NCI-H1930 (cell line): ENCODE measurements at regions not wholly inside any gene's neighbourhood (a gene's known extent, or its start where the extent isn't known, plus 50 kb on each side); places are given as distances from the start of the nearest gene placed in this dataset.

Source experiments
- DNase-seq, 2 experiments: peaks; one replicate each; lab custom pipeline; 2025; lab: John Stamatoyannopoulos, UW

DNA sequence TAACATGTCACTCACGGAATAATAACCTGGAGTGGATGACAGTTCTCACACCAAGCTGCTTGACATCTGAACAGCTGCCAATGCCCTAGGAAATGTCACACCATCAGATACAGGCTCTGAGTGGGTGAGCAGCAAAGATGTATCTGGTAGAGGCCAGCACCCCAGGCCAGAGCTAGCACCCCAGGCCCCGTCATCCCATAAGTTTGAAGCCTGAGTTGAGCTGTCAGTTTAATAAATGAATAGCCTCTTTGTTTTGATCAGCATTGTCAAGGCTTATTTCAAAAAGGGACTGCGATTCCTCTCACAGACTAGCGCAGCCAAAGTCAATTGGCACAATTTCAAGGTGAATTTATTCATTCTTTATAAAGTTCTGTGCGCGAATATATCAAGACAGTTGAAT lies 1327.1 kb downstream of the MAT2B start:
- DNase-seq: no peak

- DNase-seq: no peak
Measured at GRCh38 chr5:164844348-164844747, 1338.9 kb downstream of the MAT2B start.

GRCh38 chr5:164860896-164861295 lies 1355.5 kb downstream of the MAT2B start:
- no peak for DNase-seq

GRCh38 chr5:164861610-164862009 lies 1356.2 kb downstream of the MAT2B start:
- no peak for DNase-seq

- no peak for DNase-seq
Measured at GRCh38 chr5:164868761-164869160, 1363.3 kb downstream of the MAT2B start.

- no peak for DNase-seq
Measured at GRCh38 chr5:164869325-164869724, 1363.9 kb downstream of the MAT2B start.

- no peak for DNase-seq
Measured at GRCh38 chr5:164876793-164877192, 1371.4 kb downstream of the MAT2B start.

DNA sequence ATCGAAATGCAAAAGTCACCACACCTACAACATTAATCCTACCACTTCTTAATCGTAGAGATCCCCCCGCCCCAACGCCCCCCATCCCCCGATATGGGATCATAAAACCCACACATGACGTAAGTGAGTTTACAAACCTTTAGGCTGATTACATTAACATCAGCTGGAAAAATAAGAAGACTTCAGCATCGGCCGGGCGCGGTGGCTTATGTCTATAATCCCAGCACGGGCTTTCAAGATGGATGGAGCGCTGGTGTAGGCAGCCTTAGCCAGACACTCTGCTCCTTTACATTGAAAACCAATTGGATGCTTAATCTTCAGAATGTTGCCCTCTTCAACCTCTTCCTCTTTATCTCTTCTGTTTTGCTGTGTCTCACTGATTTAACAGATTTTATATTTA lies 1376.0 kb downstream of the MAT2B start:
- no peak for DNase-seq

DNA sequence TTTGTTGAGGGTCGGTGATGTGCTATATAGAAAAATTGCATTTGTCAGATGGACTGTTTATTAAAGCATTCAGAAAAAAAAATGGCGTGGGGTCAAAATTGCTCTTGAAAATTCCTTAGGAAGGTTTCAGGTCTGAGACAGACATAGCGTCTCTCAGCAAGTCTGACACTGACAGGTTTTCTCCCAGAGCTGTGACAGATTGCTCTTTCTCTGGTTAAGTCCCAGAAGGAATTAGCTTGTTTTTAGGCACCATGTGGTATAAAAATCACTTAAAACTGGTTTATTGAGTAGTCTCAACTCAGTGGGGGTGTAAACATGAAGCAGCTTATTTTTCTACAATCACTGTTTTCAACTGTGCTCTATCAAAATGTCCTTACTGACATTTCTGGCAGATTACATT lies 1379.8 kb downstream of the MAT2B start:
- DNase-seq: no peak

- no peak for DNase-seq
Measured at GRCh38 chr5:164893071-164893470, 1387.7 kb downstream of the MAT2B start.

DNA sequence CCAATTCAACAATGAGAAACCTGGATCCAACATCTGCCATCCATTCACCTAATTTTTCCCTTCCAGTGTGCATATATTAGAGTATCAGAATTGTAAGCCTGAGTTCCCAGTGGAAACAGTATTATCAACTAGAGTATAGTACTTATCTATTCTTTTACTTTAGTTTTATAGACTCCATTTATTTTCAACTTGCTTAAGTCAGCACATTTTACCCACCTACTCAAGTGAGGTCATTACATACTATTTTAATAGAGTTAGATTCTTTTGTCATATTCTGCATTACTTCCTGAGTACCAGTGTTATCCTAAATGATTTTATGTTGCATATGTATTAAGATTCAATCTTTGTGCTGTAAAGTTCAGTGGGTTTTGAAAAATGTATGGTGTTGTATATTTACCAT lies 1393.3 kb downstream of the MAT2B start:
- no peak for DNase-seq

DNA sequence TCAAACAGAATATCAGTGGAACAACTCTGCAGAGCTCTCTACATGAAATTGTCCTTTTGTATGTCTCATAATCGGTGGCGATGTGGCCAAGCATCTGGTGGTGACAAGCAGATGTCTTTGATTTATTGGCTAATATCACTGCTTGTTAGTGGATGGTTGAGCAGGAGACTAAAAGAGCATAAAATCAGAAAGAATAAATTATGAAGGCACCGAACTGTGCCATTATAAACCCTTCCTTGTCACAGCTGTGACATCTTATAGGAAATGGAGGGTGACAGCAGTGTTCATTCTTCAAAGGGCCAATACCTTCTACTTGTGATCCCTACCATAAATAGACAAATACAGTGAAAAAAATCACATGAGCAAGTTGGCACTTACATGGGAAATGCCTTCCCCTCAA lies 1404.3 kb downstream of the MAT2B start:
- no peak for DNase-seq

- DNase-seq: no peak
Measured at GRCh38 chr5:164921722-164922121, 1416.3 kb downstream of the MAT2B start.

- DNase-seq: no peak
Measured at GRCh38 chr5:164934039-164934438, 1428.6 kb downstream of the MAT2B start.

DNA sequence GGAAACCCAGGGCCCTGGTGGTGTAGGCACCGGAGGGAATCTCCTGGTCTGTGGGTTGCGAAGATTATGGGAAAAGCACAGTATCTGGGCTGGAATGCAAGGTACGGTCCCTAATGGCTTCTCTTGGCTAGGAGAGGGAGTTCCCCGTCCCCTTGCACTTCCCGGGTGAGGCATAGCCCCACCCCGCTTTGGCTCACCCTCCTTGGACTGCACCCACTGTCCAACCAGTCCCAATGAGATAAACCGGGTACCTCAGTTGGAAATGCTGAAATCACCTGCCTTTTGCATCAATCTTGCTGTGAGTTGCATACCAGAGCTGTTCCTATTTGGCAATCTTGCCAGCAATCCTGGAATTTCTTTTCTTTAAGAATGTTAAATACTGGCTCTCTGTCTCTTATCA lies 1429.1 kb downstream of the MAT2B start:
- no peak for DNase-seq

GRCh38 chr5:164941132-164941531 lies 1435.7 kb downstream of the MAT2B start:
- DNase-seq: no peak

DNA sequence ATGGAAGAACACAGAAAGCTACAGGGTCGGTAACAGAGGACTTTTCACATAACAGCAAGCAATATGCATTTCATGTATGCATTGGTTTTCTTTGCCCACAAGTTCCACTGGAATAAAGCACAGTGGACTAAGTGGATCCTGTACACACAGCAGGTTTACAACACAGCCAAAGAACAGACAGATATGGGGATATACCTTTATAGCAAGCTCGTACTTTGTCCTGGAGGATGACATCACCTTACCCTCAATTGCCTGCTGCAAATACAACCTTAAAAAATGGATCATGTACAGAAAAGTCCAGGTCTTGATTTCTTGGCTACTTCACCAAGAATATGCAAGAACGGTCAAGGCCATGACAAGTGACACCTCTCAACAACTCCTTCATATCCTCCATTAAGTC lies 1445.5 kb downstream of the MAT2B start:
- DNase-seq: no peak

DNA sequence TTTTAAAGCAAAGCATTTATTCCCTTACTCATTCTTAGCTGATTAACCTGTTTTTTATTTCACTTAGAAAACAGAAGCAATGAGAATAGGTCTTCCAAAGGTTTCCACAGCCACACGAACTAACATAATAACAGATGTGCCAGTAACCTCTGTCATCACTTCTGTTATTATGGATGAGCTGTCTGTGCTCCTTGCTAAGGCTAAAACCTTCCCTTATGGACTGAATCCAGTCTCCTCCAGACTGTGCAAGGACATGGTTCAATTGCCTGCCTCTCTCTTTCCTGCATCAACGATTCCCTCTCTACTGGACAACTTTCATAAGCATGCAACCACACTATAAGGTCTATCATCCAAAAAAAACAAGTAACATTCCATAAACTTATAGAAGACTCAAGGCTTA lies 1446.2 kb downstream of the MAT2B start:
- DNase-seq: no peak

DNA sequence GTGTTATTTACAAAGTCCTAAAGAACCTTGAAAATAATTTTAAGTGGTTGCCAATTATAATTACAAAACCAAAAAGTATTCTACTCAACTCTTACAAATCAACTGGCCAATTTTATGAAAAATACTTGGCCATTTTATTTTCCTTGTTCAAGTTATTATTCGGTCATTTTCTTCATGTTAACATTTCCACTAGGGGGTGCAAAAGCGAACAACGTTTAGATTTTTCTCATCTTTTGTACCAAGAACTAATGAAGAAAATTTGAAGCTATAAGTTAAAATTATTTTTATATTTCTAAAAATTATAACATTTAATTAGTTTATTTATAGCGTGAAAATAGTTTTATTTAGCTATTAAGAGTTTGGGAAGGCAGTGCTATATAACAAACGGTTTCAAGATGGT lies 1453.3 kb downstream of the MAT2B start:
- DNase-seq: no peak

DNA sequence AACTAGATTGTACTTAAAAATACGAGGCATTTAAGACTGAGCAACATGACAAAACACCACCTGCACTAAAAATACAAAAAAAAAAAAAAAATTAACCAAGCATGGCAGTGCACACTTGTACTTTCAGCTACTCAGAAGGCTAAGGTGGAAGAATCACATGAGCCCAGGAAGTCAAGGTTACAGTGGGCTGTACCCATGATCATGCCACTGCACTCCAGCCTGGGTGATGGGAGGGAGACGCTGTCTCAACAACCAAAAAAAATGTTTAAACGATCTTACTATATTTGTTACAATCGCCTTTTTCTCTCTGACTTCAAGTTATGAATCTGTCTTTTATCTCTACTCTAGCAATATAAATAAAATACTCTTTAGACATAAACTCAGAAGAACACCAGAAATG lies 1454.3 kb downstream of the MAT2B start:
- no peak for DNase-seq

DNA sequence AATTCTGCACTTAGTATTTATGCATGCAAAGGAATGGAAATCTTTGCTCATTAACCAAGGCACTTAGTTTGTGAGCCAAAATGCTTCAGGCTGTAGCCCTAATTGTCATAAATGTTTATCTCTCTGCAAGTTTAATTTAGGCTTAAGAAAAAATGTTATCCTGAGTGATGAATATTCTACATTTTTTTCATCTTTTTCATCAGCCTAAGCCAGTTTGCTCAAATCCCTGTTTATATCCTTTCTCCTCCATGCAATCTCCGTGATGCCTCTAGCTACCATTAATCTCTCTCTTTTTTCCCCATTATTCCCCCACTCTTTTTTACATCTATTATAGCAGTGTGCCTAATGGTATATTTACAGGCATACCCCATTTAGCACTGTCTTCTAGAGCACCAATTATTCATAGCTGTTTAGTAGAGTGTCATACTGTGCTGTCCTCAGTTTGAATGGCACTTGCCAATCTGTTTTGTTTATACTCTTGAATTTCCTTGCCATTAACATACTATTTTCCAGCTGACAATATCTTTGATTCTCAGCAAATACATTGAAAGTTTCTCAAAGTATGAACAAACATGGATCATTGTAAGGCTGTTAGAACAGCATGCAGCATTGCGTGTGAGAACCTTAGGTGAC lies 1457.0 kb downstream of the MAT2B start:
- DNase-seq: no peak

DNA sequence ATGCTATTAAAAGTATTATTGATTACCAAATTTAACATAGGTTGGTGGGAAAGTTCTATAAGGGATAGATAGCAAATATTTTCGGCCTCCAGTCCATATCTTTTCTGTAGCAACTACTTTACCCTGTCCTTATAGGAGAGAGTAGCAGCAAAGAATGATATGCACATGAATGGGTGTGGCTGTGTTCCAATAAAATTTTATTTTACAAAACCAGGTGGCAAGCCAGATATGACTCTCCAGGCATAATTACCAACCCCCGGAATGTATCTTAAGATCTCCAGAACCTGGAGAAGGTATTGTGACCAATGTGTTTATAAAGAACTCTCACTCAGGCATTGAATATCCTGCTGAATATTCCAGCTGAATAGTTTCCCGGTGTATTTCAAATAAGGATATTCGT lies 1461.2 kb downstream of the MAT2B start:
- DNase-seq: no peak

- DNase-seq: no peak
Measured at GRCh38 chr5:164967354-164967753, 1461.9 kb downstream of the MAT2B start.

DNA sequence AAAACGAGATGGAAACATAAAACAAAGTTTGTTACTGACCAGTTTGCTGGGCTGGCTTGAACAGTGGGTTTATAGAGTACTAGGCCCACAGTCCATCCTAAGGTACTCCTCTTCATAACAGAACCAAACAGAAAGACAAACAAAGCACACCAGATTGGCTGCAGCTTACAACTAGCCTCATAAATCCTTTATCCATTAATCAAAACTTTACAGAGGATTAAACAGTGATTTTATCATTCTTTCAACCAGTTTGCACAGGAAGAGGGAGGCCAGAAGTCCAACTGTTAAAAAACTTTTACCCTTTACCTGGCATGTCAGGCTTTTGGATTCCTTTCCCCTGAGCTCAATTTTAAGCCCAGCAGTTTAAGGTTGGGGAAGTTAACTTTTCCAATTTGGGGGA lies 1467.6 kb downstream of the MAT2B start:
- DNase-seq: no peak

DNA sequence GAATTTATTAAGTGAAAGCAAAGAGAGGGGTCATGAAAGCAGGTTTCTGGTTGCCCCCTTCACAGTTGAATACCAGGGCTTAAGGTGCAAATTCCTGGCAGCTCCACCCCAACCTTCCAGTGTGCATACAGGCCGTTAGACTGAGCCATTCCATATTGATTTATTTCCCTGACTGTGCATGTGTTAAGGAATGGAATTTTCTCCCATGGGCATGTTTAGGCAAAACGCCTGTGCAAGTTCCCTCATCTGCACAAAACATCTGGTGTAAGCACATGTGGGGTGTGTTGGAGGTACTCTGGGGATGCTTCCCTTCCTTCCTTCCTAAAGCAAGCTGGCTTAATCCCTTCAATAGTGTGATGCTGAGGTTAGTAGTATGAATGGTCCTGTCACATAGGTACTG lies 1470.6 kb downstream of the MAT2B start:
- no peak for DNase-seq
